Pancreas (tissue), 10 donors: ENCODE measurements at regions not wholly inside any gene's neighbourhood (a gene's known extent, or its start where the extent isn't known, plus 50 kb on each side); places are given as distances from the start of the nearest gene placed in this dataset.

Experiments used
- ATAC-seq, 4 donors: fragments of 200-7000 bp; cut with Tn5 transposase; one replicate each; pipeline versions ENCODE4 v1.8.0 to v1.9.1; 2020; ENCODE audit warnings: mild to moderate bottlenecking in 4 of 4, moderate library complexity in 4 of 4
- DNase-seq, 6 donors: peaks; one replicate each; pipeline ENCODE4 v3.0.0-alpha.2; 2020
- FAIRE-seq: peaks from 2 replicates; lab custom pipeline; 2012; peaks lifted over from hg19 to GRCh38; lab: Jason Lieb, UNC
- H3K27ac ChIP-seq, 4 donors: fragments of 200-600 bp; sonication (generic); 1 replicate in 3 of 4; 2 replicates in 1 of 4; pipeline versions ENCODE4 v1.5.0 to v1.8.0; 2020
- H3K27me3 ChIP-seq, 4 donors: fragments of 200-600 bp; one replicate each; pipeline ENCODE4 v1.8.0; 2021
- H3K36me3 ChIP-seq, 3 donors: fragments of 200-600 bp; sonication (generic) in 1 of 3; one replicate each; pipeline versions ENCODE4 v1.5.0 to v1.8.0; 2020 to 2021
- H3K4me1 ChIP-seq, 3 donors: fragments of 200-600 bp; one replicate each; pipeline ENCODE4 v1.8.0; 2021
- H3K4me3 ChIP-seq, 4 donors: fragments of 200-600 bp; sonication (generic) in 2 of 4; one replicate each; pipeline versions ENCODE4 v1.5.0 to v1.8.0; 2020 to 2021
- H3K9me3 ChIP-seq, 4 donors: fragments of 200-600 bp; one replicate each; pipeline ENCODE4 v1.8.0; 2021
- WGBS, 2 donors: extraction: QIAGEN DNeasy Blood & Tissue Kit; methylation state at CpG; one replicate each; pipeline ENCODE4 v1.1.7; 2013; 5-methylcytosine and 5-hydroxymethylcytosine counted together
- intact Hi-C, 3 donors: fragments of 100-400 bp; cut with DNase I; formaldehyde crosslinking; loops; one replicate each; pipeline versions ENCODE4 v1.11.1 to v1.14.2; 2022
- TF ChIP-seq, protein P1 (sequence below), 4 donors: fragments of 200-600 bp; sonication (generic) in 3 of 4; IDR thresholded peaks; one replicate each; pipeline versions ENCODE4 v1.5.0 to v1.8.0; 2021; ENCODE audit warnings: antibody characterized with exemption in 4 of 4
- donor health status: healthy with polysubstance abuse.
- donor health status: DM: no; HTN: no; CAD: no; lungs with moderate emphysema.
- donor health status: DM: no; HTN: no; CAD: no.
- donor health status: control.
- donor health status: control.
- donor health status: Bipolar disorder and iron deficiency.
- donor health status: DM: yes; HTN: yes; CAD: no.
- donor health status: DM: no; HTN: no; CAD: no.
- donor health status: DM: no; HTN: no; CAD: no.
- donor health status: DM: yes; HTN: yes; CAD: no.

DNA sequence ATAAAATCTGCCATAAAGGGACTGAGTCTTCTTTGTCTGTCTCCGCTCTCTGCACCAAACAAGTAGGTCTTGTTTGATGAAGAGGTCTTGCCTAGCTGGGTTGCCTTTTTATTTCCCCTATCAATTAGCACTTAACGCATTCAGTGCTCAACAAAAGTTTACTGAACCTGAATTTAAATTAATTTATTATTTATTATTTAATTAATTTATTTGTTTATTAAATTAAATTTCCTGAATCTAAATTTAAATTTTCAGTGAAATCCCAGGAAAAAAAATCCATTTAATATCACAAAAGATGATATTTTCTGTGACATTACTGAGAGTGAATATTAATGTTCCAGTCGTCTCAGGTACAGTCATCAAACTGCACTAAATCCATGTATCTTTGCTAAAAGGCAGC is 164.9 kb upstream of the AGTR1 start:
- intact Hi-C loops, result no loop called here
- Histone ChIP-seq H3K4me3 (no peak overlapping the region), H3K27ac (no peak overlapping the region), H3K27me3 (no peaks in the 10 kb centered on the region), H3K36me3 (no peaks in the 10 kb centered on the region), H3K9me3 (no peaks in the 10 kb centered on the region), H3K4me1 (no peaks in the 10 kb centered on the region)
- 90 to 98% methylated on average over 3 of the region's 3 CpGs for WGBS, 2 donors
- TF ChIP-seq, protein P1, sequence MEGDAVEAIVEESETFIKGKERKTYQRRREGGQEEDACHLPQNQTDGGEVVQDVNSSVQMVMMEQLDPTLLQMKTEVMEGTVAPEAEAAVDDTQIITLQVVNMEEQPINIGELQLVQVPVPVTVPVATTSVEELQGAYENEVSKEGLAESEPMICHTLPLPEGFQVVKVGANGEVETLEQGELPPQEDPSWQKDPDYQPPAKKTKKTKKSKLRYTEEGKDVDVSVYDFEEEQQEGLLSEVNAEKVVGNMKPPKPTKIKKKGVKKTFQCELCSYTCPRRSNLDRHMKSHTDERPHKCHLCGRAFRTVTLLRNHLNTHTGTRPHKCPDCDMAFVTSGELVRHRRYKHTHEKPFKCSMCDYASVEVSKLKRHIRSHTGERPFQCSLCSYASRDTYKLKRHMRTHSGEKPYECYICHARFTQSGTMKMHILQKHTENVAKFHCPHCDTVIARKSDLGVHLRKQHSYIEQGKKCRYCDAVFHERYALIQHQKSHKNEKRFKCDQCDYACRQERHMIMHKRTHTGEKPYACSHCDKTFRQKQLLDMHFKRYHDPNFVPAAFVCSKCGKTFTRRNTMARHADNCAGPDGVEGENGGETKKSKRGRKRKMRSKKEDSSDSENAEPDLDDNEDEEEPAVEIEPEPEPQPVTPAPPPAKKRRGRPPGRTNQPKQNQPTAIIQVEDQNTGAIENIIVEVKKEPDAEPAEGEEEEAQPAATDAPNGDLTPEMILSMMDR (IDR thresholded peaks at IDR 0.05), result no peak
- DNase-seq (no peak), FAIRE-seq (no peak), ATAC-seq (no peak)

DNA sequence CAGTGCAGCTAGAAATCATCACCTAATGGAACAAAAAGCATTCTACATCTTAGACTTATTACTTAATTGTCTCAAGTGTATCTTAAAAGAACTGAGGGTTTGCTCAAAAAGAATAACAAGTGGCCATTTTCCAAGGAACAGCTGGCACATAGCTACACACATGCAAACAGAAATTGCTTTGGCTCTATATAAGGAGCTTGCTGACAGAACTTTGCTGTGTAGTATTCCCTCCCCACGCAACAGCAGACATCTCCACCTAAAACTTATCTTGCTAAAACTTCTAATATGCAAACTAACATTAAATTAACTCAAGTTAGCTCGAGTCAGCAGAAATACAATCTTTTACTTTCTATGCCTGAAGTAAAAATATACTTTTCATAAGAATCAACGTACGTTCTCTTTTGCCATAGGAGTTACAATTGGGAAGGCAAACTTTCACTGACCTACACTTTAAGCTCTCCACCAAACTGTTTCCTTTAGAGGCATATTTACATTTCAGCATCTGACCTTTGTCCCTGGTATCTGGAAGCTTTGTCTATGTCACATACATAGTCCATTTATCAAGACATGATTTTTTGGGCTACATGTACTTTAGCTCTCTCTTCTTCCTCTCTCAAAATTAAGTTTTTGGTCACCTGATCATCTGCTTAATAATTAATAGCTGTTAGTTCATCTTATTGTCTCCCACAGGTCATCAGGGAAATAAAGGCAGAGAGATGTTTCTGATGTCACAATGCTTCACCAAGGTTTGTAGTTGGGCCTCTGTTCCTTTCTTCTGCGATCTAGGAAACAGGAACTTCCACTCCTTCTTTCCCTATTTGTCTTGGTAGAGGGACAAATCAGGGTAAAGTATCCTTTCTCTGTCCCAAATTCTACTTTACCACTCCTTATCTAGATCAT is 163.4 kb upstream of the AGTR1 start:
- Histone ChIP-seq H3K36me3 (no peaks in the 10 kb centered on the region), H3K27ac (no peak overlapping the region), H3K4me3 (no peak overlapping the region), H3K27me3 (no peaks in the 10 kb centered on the region), H3K9me3 (no peaks in the 10 kb centered on the region), H3K4me1 (no peaks in the 10 kb centered on the region)
- WGBS, 2 donors, result 81 to 88% methylated on average over 5 of the region's 5 CpGs
- intact Hi-C loops, result no loop called here
- FAIRE-seq (no peak), ATAC-seq (no peak), DNase-seq (no peak)
- TF ChIP-seq, protein P1 (IDR thresholded peaks at IDR 0.05), result no peak

DNA sequence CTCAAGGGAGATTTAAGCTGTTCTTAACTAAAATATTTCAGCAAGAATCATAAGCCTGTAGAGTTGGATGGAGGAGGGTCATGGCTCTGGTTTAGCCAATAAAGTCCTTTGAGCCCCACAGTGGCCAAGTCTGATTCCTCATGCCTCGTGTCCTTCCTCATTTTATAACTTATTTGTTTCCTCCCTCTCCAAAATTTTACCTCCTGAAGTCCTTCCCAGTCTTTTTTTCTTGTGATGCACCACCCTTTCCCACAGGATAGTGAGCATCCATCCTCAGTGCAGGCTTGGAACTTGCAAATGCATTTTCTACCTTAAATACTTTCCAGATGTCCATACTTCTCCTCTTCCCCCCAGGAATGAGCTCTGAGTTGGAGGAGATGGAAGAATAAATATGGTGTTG is 162.7 kb upstream of the AGTR1 start:
- DNase-seq (no peak), FAIRE-seq (no peak), ATAC-seq (no peak)
- no peaks in the 10 kb centered on the region for H3K27me3 ChIP-seq
- H3K27ac ChIP-seq, result no peak overlapping the region
- no peaks in the 10 kb centered on the region for H3K4me1 ChIP-seq
- H3K36me3 ChIP-seq, result no peaks in the 10 kb centered on the region
- 81 to 87% methylated on average over 1 of the region's 1 CpG for WGBS, 2 donors
- no peaks in the 10 kb centered on the region for H3K9me3 ChIP-seq
- H3K4me3 ChIP-seq, result no peak overlapping the region
- TF ChIP-seq, protein P1 (IDR thresholded peaks at IDR 0.05), result no peak
- intact Hi-C loops, result no loop called here

DNA sequence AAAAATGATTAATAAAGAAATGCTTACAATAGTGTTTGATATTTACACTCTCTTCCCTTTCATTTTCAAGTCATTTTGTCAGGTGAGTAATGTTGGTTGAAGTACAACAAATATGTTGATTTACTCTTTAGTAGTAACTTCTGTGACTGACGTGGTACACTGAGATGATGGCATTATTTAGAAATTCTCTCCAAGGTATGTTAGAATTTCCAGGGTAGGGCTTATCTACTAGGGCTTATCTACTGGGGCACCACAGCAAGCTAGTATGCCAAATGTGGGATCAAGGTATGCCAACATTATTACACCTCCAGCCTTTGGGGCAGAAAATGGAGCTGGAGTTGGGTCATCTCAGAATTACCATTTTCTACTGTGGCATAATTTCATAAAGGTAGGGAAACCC is 157.4 kb upstream of the AGTR1 start:
- DNase-seq (no peak), FAIRE-seq (no peak), ATAC-seq (peak in 1 of 4 donors; percentile 39)
- intact Hi-C loops, result no loop called here
- H3K27me3 ChIP-seq, result no peaks in the 10 kb centered on the region
- no peak overlapping the region for H3K4me3 ChIP-seq
- no peak overlapping the region for H3K27ac ChIP-seq
- WGBS, 2 donors, result 23 to 25% methylated on average over 1 of the region's 1 CpG
- H3K9me3 ChIP-seq, result no peaks in the 10 kb centered on the region
- no peaks in the 10 kb centered on the region for H3K36me3 ChIP-seq
- no peaks in the 10 kb centered on the region for H3K4me1 ChIP-seq
- TF ChIP-seq, protein P1 (IDR thresholded peaks at IDR 0.05), result no peak

DNA sequence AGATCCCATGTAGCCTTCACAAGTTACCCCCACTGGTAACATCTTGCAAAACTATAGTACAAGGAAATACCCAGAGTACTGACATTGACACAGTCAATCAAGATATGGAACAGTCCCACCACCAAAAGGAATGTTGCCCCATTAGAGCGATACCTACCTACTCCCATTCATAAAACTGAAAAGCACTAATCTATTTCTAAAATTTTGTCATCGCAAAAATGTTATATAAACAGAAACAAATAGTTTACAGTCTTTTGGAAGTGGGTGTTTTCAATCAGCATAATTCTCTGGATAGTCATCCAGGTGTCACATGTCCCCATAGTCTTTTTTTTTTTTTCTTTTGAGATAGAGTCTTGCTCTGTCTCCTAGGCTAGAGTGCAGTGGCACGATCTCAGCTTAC is 156.9 kb upstream of the AGTR1 start:
- FAIRE-seq, result no peak
- ATAC-seq, result no peak
- H3K27me3 ChIP-seq, result no peaks in the 10 kb centered on the region
- H3K27ac ChIP-seq, result no peak overlapping the region
- WGBS, 2 donors, result 95 to 96% methylated on average over 3 of the region's 3 CpGs
- TF ChIP-seq, protein P1 (IDR thresholded peaks at IDR 0.05), result no peak
- no peaks in the 10 kb centered on the region for H3K9me3 ChIP-seq
- no peaks in the 10 kb centered on the region for H3K4me1 ChIP-seq
- no peak for DNase-seq
- H3K4me3 ChIP-seq, result no peak overlapping the region
- no peaks in the 10 kb centered on the region for H3K36me3 ChIP-seq
- intact Hi-C loops, result no loop called here
